ENCODE measurements at regions not wholly inside any gene's neighbourhood (a gene's known extent, or its start where the extent isn't known, plus 50 kb on each side); places are given as distances from the start of the nearest gene placed in this dataset.
"Not testable (repeated sequence)": the region's sequence is repeated elsewhere in the genome, so short reads cannot be mapped to it uniquely, and the experiment has no call there.

DNA sequence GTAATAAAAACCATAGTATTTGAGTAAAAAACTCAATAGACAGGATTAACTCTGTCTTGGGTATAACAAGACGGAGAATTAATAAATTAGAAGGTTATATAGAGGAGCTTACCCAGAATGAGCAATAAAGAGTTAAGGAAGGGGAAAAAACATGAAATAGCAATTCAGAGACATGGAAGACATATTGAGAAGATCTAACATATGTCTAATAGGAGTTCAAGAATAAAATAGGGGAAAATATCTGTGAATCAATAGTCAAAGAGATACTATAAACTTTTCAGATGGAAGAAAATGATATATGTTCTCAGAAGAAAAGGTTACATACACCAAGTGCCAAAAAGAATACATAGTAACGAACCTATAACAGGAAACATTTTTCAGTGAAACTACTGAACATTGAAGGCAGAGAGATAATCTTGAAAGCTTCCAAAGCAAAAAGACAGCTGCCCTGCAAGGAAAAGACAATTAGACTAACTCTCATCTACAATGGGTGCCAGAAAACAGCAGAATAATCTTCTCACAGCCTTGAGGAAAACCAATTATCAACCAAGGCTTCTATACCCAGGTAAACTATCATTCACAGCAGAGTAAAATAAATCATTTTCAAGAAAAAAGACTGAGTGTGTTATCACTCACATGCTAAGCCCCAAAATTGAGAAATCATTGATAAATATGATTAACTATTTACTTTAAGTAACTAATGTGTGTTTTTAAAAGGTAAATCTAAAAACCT is 106.0 kb downstream of the ENC1 start:
- no peak for DNase-seq (ENCODE audit: low read depth in 2 of 2)

DNA sequence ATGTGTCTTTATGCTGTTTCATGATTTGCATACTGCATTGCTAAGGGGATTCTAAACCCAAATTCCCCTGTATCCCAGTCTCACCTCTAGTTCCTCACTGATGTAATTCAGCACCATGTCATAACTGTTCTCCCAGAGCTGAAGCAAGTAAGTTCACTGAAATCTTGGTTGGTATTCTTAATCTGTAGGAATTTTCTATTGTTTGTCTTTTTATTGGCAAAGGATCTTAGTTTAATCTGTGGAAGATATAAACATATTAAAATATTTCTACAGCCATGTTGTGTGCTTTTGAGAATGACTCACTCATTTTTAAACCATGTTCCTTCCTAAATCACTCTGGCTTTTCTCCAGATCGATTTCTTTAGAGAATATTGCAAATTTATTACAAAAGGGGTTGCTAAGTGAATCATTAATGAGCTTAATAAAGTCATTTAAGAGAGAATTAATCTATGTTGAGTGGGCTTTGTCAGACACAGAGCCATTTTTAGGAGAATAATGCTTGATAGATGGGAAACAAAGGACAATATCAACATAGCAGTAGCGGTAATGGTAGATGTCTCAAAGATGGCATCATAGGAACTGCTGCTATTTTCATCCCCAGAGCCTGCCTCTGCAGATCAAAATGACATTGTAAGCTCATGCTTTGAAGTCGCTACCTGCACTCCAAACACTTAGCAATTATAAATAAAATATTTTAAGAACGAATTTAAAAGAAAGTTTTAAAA is 110.0 kb downstream of the ENC1 start:
- no peak for DNase-seq (ENCODE audit: low read depth in 2 of 2)

DNA sequence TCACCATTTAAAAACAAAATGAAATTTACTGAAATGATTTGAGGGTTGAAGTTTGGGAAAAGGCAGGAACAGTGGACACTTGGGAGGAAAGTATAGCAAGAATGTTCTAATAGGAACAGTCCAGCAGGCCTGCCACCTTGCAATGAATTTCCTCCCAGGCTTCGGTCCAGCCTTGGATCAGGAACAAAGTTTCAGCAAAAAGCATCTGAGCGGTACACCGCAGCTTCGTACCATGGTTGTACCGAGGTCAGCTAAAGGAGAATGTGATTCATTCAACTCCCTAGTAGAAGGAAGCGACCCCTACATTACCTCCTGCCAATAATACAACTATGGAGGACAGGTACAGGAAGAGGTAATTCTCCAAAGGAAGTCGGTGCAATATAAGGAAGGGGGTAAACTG is 111.4 kb downstream of the ENC1 start:
- DNase-seq (ENCODE audit: low read depth in 2 of 2), result no peak

DNA sequence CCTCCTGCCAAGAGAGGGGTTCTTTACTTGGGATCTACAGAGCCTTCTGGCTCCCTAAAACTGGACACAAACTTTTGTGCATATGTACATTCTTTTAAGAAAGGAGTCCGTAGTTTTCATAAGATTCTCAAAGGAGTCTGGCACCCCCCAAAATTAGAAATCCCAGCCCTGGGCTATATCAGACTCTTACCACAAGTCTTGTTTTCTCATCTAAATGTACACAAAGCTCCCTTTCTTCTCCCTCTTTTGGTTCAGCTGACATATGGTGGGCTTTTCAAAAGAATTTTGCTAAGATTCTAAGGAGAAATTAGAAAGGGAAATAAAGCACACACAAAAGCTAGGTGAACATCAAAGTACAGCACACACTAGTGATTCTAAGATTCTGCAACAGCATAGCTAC is 114.4 kb downstream of the ENC1 start:
- no peak for DNase-seq (ENCODE audit: low read depth in 2 of 2)

DNA sequence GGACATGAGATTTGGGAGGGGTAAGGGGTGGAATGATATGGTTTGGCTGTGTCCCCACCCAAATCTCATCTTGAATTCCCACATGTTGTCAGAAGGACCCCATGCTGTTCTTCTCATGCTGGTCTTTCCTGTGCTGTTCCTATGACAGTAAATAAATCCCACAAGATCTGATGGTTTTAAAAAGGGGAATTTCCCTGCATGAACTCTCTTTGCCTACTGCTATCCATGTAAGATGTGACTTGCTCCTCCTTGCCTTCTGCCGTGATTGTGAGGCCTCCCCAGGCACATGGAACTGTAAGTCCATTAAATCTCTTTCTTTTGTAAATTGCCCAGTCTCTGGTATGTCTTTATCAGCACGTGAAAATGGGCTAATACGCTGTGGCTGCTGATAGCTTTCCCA is 115.8 kb downstream of the ENC1 start:
- not testable (repeated sequence) for DNase-seq (ENCODE audit: low read depth in 2 of 2)

DNA sequence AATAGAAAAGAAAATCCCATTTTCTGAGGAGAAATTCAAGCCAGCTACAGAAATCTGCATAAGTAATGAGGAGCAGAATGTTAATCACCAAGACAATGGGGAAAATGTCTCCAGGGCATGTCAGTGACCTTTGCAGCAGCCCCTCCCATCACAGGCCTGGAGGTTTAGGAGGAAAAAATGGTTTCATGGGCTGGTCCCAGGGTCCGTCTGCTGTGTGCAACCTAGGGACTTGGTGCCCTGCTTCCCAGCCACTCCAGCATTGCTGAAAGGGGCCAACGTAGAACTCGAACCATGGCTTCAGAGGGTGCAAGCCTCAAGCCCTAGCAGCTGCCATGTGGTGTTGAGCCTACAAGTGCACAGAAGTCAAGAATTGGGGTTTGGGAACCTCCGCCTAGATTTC is 116.8 kb downstream of the ENC1 start:
- not testable (repeated sequence) for DNase-seq (ENCODE audit: low read depth in 2 of 2)

DNA sequence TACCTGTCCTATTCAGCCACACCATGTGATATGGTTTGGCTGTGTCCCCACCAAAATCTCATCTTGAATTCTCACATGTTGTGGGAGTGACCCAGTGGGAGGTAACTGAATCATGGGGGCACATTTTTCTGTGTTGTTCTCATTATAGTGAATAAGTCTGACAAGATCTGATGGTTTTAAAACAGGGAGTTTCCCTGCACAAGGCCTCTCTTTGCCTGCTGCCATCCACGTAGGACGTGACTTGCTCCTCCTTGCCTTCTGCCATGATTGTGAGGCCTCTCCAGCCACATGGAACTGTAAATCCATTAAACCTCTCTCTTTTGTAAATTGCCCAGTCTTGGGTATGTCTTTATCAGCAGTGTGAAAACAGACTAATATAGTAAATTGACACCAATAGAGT is 117.7 kb downstream of the ENC1 start:
- not testable (repeated sequence) for DNase-seq (ENCODE audit: low read depth in 2 of 2)

DNA sequence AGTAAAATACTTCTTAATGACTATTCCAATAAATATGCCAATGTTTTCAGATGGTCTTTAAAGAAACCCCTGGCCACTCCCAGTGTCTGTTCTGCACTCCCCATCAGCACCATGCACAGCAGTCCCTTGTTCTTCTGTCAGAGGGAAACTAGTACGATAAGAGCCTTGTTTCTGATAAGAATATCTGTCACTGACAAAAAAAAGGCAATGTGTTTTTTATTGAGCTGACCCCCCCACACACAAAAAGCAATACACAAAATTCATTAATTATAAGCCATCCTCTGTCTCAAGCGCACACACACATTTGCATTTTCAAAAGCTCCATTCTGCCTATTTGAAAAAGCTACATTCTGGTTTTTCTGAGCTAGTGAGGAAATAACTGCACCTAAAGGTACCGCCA is 119.1 kb downstream of the ENC1 start:
- no peak for DNase-seq (ENCODE audit: low read depth in 2 of 2)

DNA sequence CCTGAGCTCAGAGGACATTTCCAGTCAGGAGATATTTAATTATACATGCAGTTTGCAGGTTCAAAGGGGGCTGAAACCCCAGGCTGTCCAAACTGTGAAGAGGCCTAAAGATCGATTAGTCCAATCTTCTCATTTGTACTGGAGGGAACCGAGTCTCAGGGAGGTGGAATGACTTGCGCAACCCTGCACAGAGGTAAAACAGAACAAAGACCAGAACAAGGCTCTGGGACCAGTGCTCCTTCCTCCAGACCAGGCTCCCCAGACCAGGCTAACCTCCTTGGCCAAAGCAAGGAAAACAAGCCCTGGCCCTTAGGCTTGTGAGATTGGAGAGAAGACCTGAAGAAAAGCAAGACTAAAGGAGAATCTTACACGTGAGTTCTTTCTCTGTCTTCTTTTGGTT is 120.8 kb downstream of the ENC1 start:
- DNase-seq (ENCODE audit: low read depth in 2 of 2), result no peak

DNA sequence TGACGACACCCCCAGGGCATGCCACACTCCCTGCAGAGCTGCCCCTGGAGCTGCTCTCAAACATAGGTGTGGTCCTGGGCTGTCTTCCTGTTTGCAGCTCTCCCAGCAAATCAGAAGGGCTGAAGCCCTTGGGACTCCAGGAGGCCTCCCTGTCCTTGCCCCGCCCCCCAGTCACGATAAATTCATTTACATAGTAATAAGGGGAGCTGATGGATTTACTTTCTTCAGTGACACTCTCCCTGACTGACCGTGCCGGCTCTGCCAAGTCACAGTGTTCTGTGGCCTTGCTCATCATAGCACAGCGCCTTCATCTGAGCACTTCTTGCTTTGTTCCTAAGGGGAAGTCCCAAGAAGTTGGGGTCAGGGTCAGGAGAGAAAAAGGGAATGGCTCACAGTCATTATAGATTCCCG is 121.4 kb downstream of the ENC1 start:
- DNase-seq (ENCODE audit: low read depth in 2 of 2), result no peak

DNA sequence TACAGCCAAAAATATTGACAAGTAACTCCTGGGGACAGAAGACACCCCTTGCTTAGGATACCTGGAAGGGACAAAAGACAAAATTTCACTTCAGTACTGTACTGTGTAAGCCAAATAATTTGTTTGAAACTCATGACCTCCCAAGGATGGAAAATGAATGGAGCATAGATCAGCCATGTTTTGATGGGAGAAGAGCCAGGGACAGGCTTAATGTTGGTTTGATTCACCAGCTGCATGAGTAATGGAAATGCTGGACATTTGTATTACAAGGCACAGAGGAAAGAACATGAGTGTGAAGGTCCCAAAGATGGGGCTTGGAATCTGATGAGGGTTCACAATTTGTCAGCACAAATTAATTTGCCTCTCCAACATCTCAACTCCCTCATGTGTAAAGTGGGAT is 122.8 kb downstream of the ENC1 start:
- DNase-seq (ENCODE audit: low read depth in 2 of 2), result no peak

DNA sequence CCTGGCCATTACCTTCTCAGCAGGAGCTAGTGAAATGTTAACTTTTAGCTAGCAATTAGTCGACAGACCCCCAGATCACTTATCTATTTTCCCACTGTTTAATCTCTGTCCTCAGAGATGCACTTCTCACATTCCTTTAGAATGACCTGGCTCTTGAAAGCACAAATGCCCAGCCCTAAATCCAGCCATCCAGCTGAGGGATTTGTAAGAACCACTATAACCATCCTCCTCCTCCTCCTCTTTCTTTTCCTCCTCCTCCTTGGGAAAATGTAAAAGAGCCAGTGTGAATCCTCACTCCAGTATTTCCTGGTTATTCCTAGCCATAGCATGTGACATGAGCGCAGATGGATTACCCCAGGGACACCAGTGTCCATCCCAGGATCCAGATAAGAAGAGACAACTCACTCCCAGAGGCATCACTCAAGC is 124.3 kb downstream of the ENC1 start:
- DNase-seq (ENCODE audit: low read depth in 2 of 2), result no peak

DNA sequence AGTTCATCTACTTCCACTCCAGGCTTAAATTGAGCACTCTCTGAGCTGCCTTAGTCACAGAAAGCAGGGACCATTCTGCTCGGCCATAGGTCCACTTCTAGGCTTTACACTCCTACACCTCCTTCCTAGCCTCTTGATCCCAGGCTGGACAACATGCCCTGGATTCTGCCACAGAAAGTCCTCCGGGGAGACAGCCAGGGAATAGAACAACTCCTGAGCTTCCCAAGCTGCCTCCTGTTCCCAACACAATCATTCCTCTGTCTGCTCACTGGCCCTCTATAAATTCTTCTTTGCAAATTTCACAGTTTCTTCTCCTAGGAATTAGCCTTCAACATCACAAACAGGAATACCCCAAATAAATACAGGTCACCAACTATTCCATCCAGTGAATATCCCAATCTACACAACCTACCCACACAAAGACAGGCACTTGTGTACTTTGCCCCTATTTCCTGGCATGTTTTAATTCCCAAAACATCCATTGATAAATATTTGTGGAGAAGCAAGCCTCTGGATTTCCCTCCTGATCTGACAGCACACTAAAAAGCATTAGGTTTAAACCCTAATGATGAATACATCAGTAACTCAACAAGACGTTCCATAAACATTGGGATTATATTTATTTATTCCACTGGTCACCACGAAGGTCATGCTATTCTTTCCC is 125.5 kb downstream of the ENC1 start:
- no peak for DNase-seq (ENCODE audit: low read depth in 2 of 2)

DNA sequence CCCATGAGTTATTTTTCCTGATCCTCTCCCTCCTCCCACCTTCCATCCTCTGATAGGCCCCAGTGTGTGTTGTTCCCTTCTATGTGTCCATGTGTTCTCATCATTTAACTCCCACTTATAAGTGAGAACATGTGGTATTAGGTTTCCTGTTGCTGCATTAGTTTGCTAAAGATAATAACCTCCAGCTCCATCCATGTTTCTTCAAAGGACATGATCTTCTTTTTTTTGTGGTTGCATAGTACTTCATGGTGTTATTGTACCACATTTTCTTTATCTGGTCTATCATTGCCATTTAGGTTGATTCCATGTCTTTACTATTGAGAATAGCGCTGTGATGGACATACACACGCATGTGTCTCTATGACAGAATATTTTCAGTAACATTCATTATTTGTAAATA is 128.8 kb downstream of the ENC1 start:
- DNase-seq (ENCODE audit: low read depth in 2 of 2), result not testable (repeated sequence)

DNA sequence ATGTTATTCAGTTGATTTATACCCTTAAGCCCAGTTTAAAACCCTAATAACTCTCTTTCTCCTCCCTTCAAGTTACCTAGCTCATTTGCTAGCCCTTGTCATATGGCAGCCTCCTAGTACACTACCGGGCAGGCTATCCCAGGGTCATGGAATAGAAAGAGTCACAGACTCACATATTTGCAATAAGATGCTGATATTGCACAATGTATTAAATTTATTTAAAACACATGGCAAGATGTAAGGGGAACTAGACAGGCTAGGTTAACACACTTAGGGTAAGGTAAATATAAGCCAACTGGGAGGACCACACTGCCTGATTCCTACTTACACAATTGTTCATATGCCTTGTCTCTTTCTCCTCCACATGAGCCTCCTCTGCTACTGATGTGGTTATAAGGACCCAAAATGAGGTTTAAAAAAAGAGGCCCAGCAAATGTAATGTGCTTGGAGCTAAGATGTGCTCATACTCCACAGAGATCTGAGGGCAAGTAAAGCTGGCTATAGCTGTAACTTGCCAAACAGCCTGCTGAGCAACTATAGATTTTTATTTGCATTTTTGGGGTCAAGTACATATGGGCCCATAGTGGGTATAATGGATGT is 130.0 kb downstream of the ENC1 start:
- no peak for DNase-seq (ENCODE audit: low read depth in 2 of 2)

DNA sequence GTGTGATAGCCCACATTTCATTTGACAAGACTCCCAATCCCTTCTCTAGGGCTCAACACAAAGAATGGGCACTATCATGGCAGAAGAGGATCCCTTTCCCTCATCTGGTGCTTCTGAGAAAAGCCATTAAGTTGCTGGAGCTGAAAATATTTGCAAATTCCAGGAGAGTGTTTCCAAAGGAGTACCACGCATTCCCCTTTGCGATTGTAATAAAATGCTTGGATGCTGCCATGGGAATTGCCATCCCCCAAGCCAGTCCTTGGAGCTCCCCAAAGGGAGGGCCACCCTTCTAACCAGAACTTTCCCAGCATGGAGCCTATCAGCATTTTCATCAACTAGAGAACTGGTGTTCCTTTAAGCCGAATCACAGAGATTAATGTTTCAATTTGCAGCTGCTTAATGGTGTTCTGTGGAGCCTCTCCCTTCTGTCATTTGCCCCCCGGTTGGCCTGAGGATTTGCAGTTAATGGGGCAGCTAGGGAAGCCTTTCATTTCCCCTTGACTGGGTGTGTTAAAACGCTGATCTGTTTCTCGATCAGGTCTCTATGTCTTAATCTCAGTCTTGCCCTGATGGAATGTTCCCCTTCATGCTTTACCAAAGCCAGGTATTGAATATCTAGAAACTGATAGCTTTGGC is 133.0 kb downstream of the ENC1 start:
- DNase-seq (ENCODE audit: low read depth in 2 of 2), result no peak

DNA sequence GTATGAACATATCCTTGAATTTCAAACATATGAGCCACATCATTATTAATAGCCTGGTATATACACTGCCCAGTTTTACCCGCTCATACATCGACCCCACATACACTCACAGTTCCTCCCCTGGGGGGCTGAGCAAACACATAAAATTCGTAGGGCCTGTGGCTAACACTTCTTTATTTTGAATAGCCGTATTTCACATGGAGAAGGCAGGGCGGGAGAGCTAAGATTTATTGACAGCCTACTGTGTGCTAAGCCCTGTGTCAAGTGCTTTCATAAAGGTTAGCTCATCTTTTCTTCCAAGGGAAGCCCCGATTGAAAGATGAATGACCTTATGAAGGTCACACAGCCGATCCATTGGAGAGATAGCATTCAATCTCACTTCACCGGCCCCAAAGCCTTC is 134.4 kb downstream of the ENC1 start:
- no peak for DNase-seq (ENCODE audit: low read depth in 2 of 2)

DNA sequence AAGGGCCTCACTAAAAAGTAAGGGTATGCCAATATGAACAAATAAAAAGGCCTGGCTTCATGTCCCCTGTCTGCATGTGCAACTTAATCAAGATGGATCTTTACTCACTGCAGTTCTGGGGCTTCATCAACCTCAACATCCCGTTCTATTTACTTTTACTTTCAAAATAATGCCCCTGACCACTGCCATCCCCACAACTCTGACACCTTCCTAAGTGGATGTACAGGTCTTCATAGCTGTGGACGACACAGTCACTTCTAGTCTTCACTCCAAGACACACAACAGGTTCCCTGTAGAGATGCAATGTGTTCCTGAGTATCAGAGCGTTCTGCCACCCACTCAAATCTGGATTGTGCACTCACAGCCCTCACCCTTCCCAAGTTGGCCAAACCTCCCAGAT is 136.1 kb downstream of the ENC1 start:
- no peak for DNase-seq (ENCODE audit: low read depth in 2 of 2)

DNA sequence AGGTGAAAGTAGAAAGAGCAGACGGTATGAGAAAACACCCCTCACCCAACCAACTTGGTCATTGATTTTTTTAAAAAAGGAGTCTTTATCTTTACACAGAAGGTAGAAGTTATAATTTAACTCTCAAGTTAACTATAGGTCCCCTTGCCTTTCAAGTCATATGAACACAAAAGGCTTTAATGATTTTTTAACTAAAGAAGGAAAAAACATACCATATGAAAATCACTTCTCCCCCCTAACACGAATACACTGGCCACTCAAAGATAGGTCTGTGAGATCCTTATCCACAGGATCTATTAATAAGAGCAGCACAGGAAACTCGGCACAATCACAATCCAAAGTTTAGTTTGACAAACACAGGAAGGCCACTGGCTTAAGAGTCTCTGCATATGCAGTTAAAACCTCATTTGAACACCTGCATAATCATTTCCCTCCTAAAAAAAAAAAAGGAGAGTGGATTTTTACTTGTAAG is 138.0 kb downstream of the ENC1 start:
- DNase-seq (ENCODE audit: low read depth in 2 of 2), result no peak

DNA sequence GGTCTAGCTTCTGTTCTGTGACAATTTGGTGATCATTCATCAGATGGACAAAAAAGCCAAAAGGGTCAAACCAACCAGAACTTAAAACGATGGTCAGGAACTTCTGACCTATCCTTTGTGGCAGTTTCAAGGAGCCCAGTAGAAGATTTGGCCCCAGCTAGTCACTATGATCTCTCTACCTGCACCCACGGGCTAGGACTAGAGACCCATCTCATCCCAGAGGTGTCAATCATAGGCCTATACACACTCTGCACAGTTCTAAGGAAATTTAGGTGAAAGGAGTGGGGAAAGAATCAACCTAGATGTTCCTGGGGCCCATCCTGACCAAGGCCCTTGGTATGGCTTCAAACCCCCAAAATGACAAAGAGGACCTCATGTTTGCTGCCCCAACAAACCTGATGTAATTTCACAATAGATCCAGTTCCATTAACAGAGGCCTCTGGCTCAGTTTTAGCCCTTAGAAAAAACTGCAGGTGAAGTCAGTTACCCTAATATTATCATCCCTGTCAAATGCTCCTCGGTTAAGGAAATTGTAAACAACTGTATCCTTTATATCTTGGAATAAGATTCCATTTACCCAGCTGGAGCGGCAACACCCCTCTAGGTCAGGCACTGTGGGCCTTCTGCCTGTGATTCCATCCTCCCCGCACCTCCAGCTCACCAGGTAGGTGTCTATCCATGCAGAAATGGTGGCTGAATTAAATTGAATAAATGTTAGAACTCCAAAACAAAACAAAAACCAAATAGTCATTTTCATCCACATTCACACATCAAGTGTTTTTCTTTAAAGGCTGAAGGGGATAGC is 138.7 kb downstream of the ENC1 start:
- no peak for DNase-seq (ENCODE audit: low read depth in 2 of 2)
